PC-9 (cell line): ENCODE measurements at regions not wholly inside any gene's neighbourhood (a gene's known extent, or its start where the extent isn't known, plus 50 kb on each side); places are given as distances from the start of the nearest gene placed in this dataset.

ENCODE experiments used
- BruUV-seq: library from RNA; stranded (reverse); fragments of 400-500 nt; replicated peaks from 2 replicates; lab custom pipeline; 2021; lab: Mats Ljungman, UMichigan
- CTCF ChIA-PET: fragments of 300-600 bp; sonication (Branson Sonifier 250); formaldehyde crosslinking; loops from one replicate; lab custom pipeline; 2022; ENCODE audit warnings: antibody characterized with exemption; lab: Charles Lee
- POLR2A ChIA-PET: fragments of 300-600 bp; sonication (Branson Sonifier 250); formaldehyde crosslinking; loops from one replicate; lab custom pipeline; 2022; ENCODE audit warnings: antibody characterized with exemption; ENCODE audit not compliant: unreplicated experiment; lab: Charles Lee
- DNase-seq, 2 experiments: peaks; one replicate each; pipeline versions ENCODE4 v3.0.0 to v3.0.0-alpha.2; 2015 to 2022; ENCODE audit warnings: mixed read lengths in 1 of 2
- H2AFZ ChIP-seq: fragments of 200-600 bp; sonication (generic); 2 replicates; pipeline ENCODE4 v1.8.1; 2017; ENCODE audit warnings: antibody characterized with exemption
- H3F3A ChIP-seq: fragments of 200-600 bp; sonication (generic); 2 replicates; pipeline ENCODE4 v1.8.1; 2017; ENCODE audit warnings: antibody characterized with exemption, mild to moderate bottlenecking, low read depth; ENCODE audit not compliant: insufficient read depth
- H3K27ac ChIP-seq: fragments of 200-600 bp; sonication (generic); 2 replicates; pipeline ENCODE4 v1.6.1; 2016; ENCODE audit warnings: mixed run types
- H3K27me3 ChIP-seq: fragments of 200-600 bp; sonication (generic); 2 replicates; pipeline ENCODE4 v1.6.1; 2016; ENCODE audit warnings: low read depth, mixed run types; ENCODE audit not compliant: insufficient read depth
- H3K36me3 ChIP-seq: fragments of 200-600 bp; sonication (generic); 2 replicates; pipeline ENCODE4 v1.6.1; 2016; ENCODE audit warnings: low read depth, mixed run types
- H3K4me1 ChIP-seq: fragments of 200-600 bp; sonication (generic); replicated peaks from 2 replicates; pipeline ENCODE4 v1.6.1; 2016; ENCODE audit warnings: mixed run types; ENCODE audit not compliant: insufficient read depth
- H3K4me2 ChIP-seq: fragments of 200-600 bp; sonication (generic); 2 replicates; pipeline ENCODE4 v1.6.1; 2017; ENCODE audit warnings: mixed run types
- H3K4me3 ChIP-seq: fragments of 200-600 bp; sonication (generic); 2 replicates; pipeline ENCODE4 v1.6.1; 2016; ENCODE audit warnings: mixed run types
- H3K79me2 ChIP-seq: fragments of 200-600 bp; sonication (generic); 2 replicates; pipeline ENCODE4 v1.6.1; 2017; ENCODE audit warnings: low read depth, mixed run types
- H3K9me2 ChIP-seq: fragments of 200-600 bp; sonication (generic); 2 replicates; pipeline ENCODE4 v1.8.1; 2017; ENCODE audit warnings: mild to moderate bottlenecking; ENCODE audit not compliant: insufficient read depth
- H3K9me3 ChIP-seq: fragments of 200-600 bp; sonication (generic); 2 replicates; pipeline ENCODE4 v1.8.1; 2016; ENCODE audit warnings: low read depth; ENCODE audit not compliant: insufficient read depth
- H4K20me1 ChIP-seq: fragments of 200-600 bp; sonication (generic); 2 replicates; pipeline ENCODE4 v1.8.1; 2017; ENCODE audit not compliant: insufficient read depth
- EZH2 ChIP-seq: fragments of 200-600 bp; sonication (generic); IDR thresholded peaks from 2 replicates; pipeline ENCODE4 v1.8.0; 2017; ENCODE audit warnings: antibody characterized with exemption, low read depth
- intact Hi-C: fragments of 100-400 bp; cut with micrococcal nuclease; formaldehyde crosslinking; loops from one replicate; pipeline ENCODE4 v1.10.0; 2022; ENCODE audit not compliant: unreplicated experiment
- TF ChIP-seq, protein P1 (sequence below): fragments of 200-600 bp; sonication (generic); conservative IDR thresholded peaks from 2 replicates; pipeline ENCODE4 v1.6.1; 2017; ENCODE audit warnings: mixed run types, antibody characterized with exemption, mild to moderate bottlenecking, moderate library complexity

- intact Hi-C loops, result loop anchor here (5.0 kb wide), 2 partner anchors 84 to 119 kb away; partner anchors contain the start of genes HOXC10 and HOXC12
- no peaks in the 10 kb centered on the region for H4K20me1 ChIP-seq
- H3K27me3 ChIP-seq, result no peaks in the 10 kb centered on the region
- DNase-seq, result peak; percentile 69 to 75
- ChIA-PET POLR2A (no interaction called here), CTCF (interaction anchor here (0.6 kb wide), 1 partner anchor 433 kb away, joined by 5 read pairs; no protein-coding TSS in a partner anchor)
- no peaks in the 10 kb centered on the region for H3K36me3 ChIP-seq
- no TSS peak for BruUV-seq
- peaks cover 25% of the 10 kb centered on the region for H3F3A ChIP-seq
- peak overlapping the region; percentile 88 for H3K27ac ChIP-seq
- no peak overlapping the region for H3K4me3 ChIP-seq
- 0 out of 2 replicates have a peak overlapping the region, but pooled peaks have one; percentile 39 for H2AFZ ChIP-seq
- H3K4me2 ChIP-seq, result peak overlapping the region; percentile 52
- no peaks in the 10 kb centered on the region for H3K9me2 ChIP-seq
- peaks cover 39% of the 10 kb centered on the region for H3K4me1 ChIP-seq
- no peaks in the 10 kb centered on the region for H3K9me3 ChIP-seq
- H3K79me2 ChIP-seq, result no peaks in the 10 kb centered on the region
- TF ChIP-seq EZH2, result no peak
- TF ChIP-seq, protein P1, sequence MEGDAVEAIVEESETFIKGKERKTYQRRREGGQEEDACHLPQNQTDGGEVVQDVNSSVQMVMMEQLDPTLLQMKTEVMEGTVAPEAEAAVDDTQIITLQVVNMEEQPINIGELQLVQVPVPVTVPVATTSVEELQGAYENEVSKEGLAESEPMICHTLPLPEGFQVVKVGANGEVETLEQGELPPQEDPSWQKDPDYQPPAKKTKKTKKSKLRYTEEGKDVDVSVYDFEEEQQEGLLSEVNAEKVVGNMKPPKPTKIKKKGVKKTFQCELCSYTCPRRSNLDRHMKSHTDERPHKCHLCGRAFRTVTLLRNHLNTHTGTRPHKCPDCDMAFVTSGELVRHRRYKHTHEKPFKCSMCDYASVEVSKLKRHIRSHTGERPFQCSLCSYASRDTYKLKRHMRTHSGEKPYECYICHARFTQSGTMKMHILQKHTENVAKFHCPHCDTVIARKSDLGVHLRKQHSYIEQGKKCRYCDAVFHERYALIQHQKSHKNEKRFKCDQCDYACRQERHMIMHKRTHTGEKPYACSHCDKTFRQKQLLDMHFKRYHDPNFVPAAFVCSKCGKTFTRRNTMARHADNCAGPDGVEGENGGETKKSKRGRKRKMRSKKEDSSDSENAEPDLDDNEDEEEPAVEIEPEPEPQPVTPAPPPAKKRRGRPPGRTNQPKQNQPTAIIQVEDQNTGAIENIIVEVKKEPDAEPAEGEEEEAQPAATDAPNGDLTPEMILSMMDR, result no peak
These were observed 70.1 kb upstream of the HOXC13 start for GRCh38 chr12:53868511-53868986.

GRCh38 chr12:53869500-53869899 is 69.1 kb upstream of the HOXC13 start:
- POLR2A ChIA-PET, result interaction anchor here (0.5 to 0.6 kb wide), 2 partner anchors 68 to 76 kb away, joined by 3 to 7 read pairs; no protein-coding TSS in a partner anchor
- no peaks in the 10 kb centered on the region for H3K9me2 ChIP-seq
- TF ChIP-seq, protein P1, result no peak
- no peak for TF ChIP-seq EZH2
- peaks cover 25% of the 10 kb centered on the region for H3F3A ChIP-seq
- CTCF ChIA-PET, result no interaction called here
- no TSS peak for BruUV-seq
- H4K20me1 ChIP-seq, result no peaks in the 10 kb centered on the region
- H3K27me3 ChIP-seq, result no peaks in the 10 kb centered on the region
- no peaks in the 10 kb centered on the region for H3K9me3 ChIP-seq
- H2AFZ ChIP-seq, result no peak overlapping the region
- intact Hi-C loops, result loop anchor here (5.0 kb wide), 2 partner anchors 83 to 118 kb away; partner anchors contain the start of genes HOXC10 and HOXC12
- no peaks in the 10 kb centered on the region for H3K36me3 ChIP-seq
- no peak overlapping the region for H3K4me3 ChIP-seq
- peak overlapping the region; percentile 88 for H3K27ac ChIP-seq
- DNase-seq, result peak; percentile 44 to 54
- no peaks in the 10 kb centered on the region for H3K79me2 ChIP-seq
- peaks cover 39% of the 10 kb centered on the region for H3K4me1 ChIP-seq
- peak overlapping the region; percentile 52 for H3K4me2 ChIP-seq

- H3F3A ChIP-seq, result peaks cover 25% of the 10 kb centered on the region
- POLR2A ChIA-PET, result interaction anchor here (0.6 kb wide), 1 partner anchor 75 kb away, joined by 7 read pairs; no protein-coding TSS in a partner anchor
- CTCF ChIA-PET, result no interaction called here
- intact Hi-C loops, result no loop called here
- TF ChIP-seq EZH2, result no peak
- TF ChIP-seq, protein P1, result no peak; the same call in 1 of the 2 replicates
- no peaks in the 10 kb centered on the region for H3K9me3 ChIP-seq
- no peak for DNase-seq
- no peaks in the 10 kb centered on the region for H3K27me3 ChIP-seq
- no peak overlapping the region for H3K4me3 ChIP-seq
- peaks cover 39% of the 10 kb centered on the region for H3K4me1 ChIP-seq
- H3K36me3 ChIP-seq, result no peaks in the 10 kb centered on the region
- H3K79me2 ChIP-seq, result no peaks in the 10 kb centered on the region
- no TSS peak for BruUV-seq
- peak overlapping the region; percentile 88; the same call in 1 of the 2 replicates for H3K27ac ChIP-seq
- no peaks in the 10 kb centered on the region for H3K9me2 ChIP-seq
- H3K4me2 ChIP-seq, result peak overlapping the region; percentile 52
- no peak overlapping the region for H2AFZ ChIP-seq
- no peaks in the 10 kb centered on the region for H4K20me1 ChIP-seq
These were observed 68.5 kb upstream of the HOXC13 start for GRCh38 chr12:53870117-53870516.
